Testis (tissue), 2 donors: ENCODE measurements at regions not wholly inside any gene's neighbourhood (a gene's known extent, or its start where the extent isn't known, plus 50 kb on each side); places are given as distances from the start of the nearest gene placed in this dataset.

Source experiments
- DNase-seq: peaks from one replicate; pipeline ENCODE4 v3.0.0-alpha.2; 2019
- H3K27ac ChIP-seq, 2 donors: fragments of 200-600 bp; sonication (generic); one replicate each; pipeline ENCODE4 v1.5.1; 2019
- H3K27me3 ChIP-seq: fragments of 200-600 bp; sonication (generic); one replicate; pipeline ENCODE4 v1.5.1; 2019
- H3K36me3 ChIP-seq: fragments of 200-600 bp; sonication (generic); one replicate; pipeline ENCODE4 v1.5.1; 2017; ENCODE audit warnings: low read depth; ENCODE audit errors: missing control alignments
- H3K4me1 ChIP-seq: fragments of 200-600 bp; sonication (generic); one replicate; pipeline ENCODE4 v1.5.1; 2019
- H3K4me3 ChIP-seq, 2 donors: fragments of 200-600 bp; sonication (generic); one replicate each; pipeline ENCODE4 v1.5.1; 2017 to 2019
- H3K9me3 ChIP-seq: fragments of 200-600 bp; sonication (generic); one replicate; pipeline ENCODE4 v1.5.1; 2017
- CTCF ChIP-seq, 3 experiments: fragments of 450-650 bp in 2 of 3; fragments of 200-600 bp in 1 of 3; sonication (generic) in 1 of 3; IDR thresholded peaks; one replicate each; pipeline ENCODE4 v1.5.1; 2016 to 2019; ENCODE audit warnings: antibody characterized with exemption in 3 of 3, mild to moderate bottlenecking in 2 of 3, moderate library complexity in 1 of 3
- POLR2A ChIP-seq: fragments of 450-650 bp; IDR thresholded peaks from one replicate; pipeline ENCODE4 v1.6.1; 2017; ENCODE audit warnings: antibody characterized with exemption, mild to moderate bottlenecking, moderate library complexity
- WGBS, 2 donors: methylation state at CpG; one replicate each; pipeline ENCODE4 v1.1.5; 2018; 5-methylcytosine and 5-hydroxymethylcytosine counted together
- intact Hi-C: fragments of 100-400 bp; cut with DNase I; formaldehyde crosslinking; loops from one replicate; pipeline ENCODE4 v1.15.1; 2023; ENCODE audit warnings: low total_unique reads

DNA sequence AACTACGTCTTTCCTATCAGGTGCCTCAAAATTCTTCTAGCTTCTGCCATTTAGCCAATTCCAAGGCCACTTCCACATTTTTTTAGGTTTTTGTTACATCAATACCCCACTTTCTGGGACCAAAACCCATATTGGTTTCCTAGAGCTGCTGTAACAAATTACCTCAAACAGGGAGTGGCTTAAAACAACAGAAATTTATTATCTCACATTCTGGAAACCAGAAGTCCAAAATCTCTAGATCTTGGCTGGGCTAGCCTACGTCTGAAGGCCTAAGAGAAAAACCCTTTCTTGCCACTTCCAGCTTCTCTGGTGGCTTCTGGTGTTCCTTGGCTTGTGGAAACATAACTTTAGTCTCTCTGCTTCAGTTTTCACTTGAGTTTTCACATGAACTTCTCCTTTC lies 85.1 kb upstream of the BMPER start:
- intact Hi-C loops: no loop called here
- TF ChIP-seq POLR2A: no peak
- no peak for TF ChIP-seq CTCF (IDR thresholded peaks at IDR 0.05)
- 84 to 91% methylated on average over 2 of the region's 2 CpGs for whole genome bisulfite sequencing, 2 donors
- Histone ChIP-seq H3K27me3 (no peaks in the 10 kb centered on the region), H3K27ac (no peak overlapping the region), H3K9me3 (no peaks in the 10 kb centered on the region), H3K36me3 (no peaks in the 10 kb centered on the region), H3K4me3 (no peak overlapping the region), H3K4me1 (peaks cover 3% of the 10 kb centered on the region)
- DNase-seq: no peak

GRCh38 chr7:33821970-33822369 lies 83.4 kb upstream of the BMPER start:
- TF ChIP-seq POLR2A: no peak
- TF ChIP-seq CTCF (IDR thresholded peaks at IDR 0.05): no peak
- WGBS, 2 donors: 78 to 95% methylated on average over 2 of the region's 2 CpGs
- no peaks in the 10 kb centered on the region for H3K4me1 ChIP-seq
- no peak overlapping the region for H3K27ac ChIP-seq
- no peak overlapping the region for H3K4me3 ChIP-seq
- H3K9me3 ChIP-seq: no peaks in the 10 kb centered on the region
- DNase-seq: no peak
- H3K27me3 ChIP-seq: no peaks in the 10 kb centered on the region
- no peaks in the 10 kb centered on the region for H3K36me3 ChIP-seq
- intact Hi-C loops: no loop called here

DNA sequence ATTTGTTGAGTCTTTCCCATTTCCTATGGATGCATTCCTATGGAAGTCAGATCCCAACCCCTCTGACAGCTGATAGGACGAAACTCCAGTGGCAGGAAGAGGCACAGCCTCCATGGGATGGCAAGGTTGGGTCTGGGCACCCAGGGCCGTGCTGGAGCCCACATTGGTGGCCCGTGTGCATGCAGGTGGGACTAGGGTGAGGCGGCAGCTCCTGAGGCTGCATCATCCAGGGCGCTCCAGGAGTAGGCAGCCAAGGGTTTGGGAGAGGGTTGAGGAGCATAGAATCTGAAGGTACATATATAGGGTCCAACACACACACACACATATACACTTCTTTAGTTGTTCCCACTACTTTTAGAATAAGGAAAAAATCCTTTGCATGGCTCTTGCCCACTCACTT lies 81.4 kb upstream of the BMPER start:
- intact Hi-C loops: no loop called here
- DNase-seq: no peak
- Histone ChIP-seq H3K36me3 (no peaks in the 10 kb centered on the region), H3K27ac (no peak overlapping the region), H3K4me1 (no peaks in the 10 kb centered on the region), H3K27me3 (no peaks in the 10 kb centered on the region), H3K4me3 (no peak overlapping the region), H3K9me3 (no peaks in the 10 kb centered on the region)
- 91 to 98% methylated on average over 5 of the region's 5 CpGs for WGBS, 2 donors
- TF ChIP-seq POLR2A: no peak
- no peak for TF ChIP-seq CTCF (IDR thresholded peaks at IDR 0.05)

DNA sequence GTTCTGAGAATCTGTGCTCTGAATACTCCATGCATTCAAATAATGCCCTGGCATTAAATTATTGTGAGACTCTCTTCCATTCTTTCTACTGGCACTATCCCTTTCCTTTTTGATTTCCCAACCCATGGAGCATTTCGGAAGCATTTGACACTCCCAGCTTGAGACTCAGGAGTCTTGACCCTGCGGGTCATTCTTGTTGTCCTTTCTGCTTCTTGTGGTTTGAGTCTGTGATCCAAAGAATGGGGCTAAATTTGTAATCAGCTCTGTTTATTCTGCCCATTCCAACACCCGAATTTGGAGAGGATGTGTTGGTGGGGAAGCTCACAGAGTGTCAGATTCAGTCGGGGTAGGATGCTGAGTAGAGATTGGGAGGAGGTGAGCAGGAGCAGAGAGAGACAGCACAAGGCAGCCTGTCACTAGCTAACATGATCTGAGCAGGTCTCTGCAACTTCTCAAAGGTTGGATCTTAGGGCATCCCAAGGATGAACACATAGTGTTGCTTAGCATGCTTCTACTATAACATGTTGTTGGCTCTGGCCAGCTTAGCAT lies 80.4 kb upstream of the BMPER start:
- Histone ChIP-seq H3K9me3 (no peaks in the 10 kb centered on the region), H3K27ac (no peak overlapping the region), H3K36me3 (no peaks in the 10 kb centered on the region), H3K4me3 (no peak overlapping the region), H3K27me3 (no peaks in the 10 kb centered on the region), H3K4me1 (no peaks in the 10 kb centered on the region)
- WGBS, 2 donors: 57 to 72% methylated on average over 4 of the region's 4 CpGs
- no peak for DNase-seq
- no peak for TF ChIP-seq POLR2A
- intact Hi-C loops: no loop called here

DNA sequence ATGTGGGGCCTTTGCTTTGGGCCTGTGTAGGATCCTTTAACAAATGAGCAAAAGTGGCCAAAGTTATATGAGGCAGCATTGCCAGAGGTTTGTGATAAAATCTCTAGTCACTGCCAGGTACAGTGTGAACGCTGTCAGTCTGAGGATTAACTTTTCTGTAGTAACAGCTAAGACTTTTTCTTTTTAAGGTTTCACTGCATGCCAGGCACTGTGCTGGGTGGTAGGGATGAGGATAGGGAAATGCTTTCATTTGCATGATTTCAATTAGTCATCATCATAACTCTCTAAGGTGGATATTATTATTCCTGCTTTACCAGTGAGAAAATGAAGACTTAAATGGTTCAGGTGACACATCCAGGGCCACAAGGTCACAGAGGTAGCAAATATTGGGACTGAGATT lies 79.7 kb upstream of the BMPER start:
- 38 to 64% methylated on average over 1 of the region's 1 CpG for WGBS, 2 donors
- no peak for DNase-seq
- H3K27ac ChIP-seq: no peak overlapping the region
- H3K36me3 ChIP-seq: no peaks in the 10 kb centered on the region
- H3K4me1 ChIP-seq: no peaks in the 10 kb centered on the region
- no peaks in the 10 kb centered on the region for H3K9me3 ChIP-seq
- intact Hi-C loops: no loop called here
- H3K27me3 ChIP-seq: no peaks in the 10 kb centered on the region
- TF ChIP-seq CTCF (IDR thresholded peaks at IDR 0.05) (no peak), POLR2A (no peak)
- no peak overlapping the region for H3K4me3 ChIP-seq
